ENCODE measurements at regions not wholly inside any gene's neighbourhood (a gene's known extent, or its start where the extent isn't known, plus 50 kb on each side); places are given as distances from the start of the nearest gene placed in this dataset.

GRCh38 chr4:159451006-159451405, 348.1 kb downstream of the RAPGEF2 start:
- DNase-seq (ENCODE audit: low read depth): peak; percentile 14
- TF ChIP-seq, protein P1, sequence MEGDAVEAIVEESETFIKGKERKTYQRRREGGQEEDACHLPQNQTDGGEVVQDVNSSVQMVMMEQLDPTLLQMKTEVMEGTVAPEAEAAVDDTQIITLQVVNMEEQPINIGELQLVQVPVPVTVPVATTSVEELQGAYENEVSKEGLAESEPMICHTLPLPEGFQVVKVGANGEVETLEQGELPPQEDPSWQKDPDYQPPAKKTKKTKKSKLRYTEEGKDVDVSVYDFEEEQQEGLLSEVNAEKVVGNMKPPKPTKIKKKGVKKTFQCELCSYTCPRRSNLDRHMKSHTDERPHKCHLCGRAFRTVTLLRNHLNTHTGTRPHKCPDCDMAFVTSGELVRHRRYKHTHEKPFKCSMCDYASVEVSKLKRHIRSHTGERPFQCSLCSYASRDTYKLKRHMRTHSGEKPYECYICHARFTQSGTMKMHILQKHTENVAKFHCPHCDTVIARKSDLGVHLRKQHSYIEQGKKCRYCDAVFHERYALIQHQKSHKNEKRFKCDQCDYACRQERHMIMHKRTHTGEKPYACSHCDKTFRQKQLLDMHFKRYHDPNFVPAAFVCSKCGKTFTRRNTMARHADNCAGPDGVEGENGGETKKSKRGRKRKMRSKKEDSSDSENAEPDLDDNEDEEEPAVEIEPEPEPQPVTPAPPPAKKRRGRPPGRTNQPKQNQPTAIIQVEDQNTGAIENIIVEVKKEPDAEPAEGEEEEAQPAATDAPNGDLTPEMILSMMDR (conservative IDR thresholded peaks at IDR 0.05; ENCODE audit: control insufficient read depth, insufficient read depth, low read depth, low read length): no peak
- no peak overlapping the region for H3K4me3 ChIP-seq (ENCODE audit: control insufficient read depth, low read depth, low read length)

- TF ChIP-seq, protein P1 (conservative IDR thresholded peaks at IDR 0.05; ENCODE audit: control insufficient read depth, insufficient read depth, low read depth, low read length): peak; percentile 87
- DNase-seq (ENCODE audit: low read depth): peak; percentile 55
- H3K4me3 ChIP-seq (ENCODE audit: control insufficient read depth, low read depth, low read length): no peak overlapping the region
Measured at GRCh38 chr4:159455675-159456237, 352.9 kb downstream of the RAPGEF2 start.

GRCh38 chr4:159460371-159460770, 357.5 kb downstream of the RAPGEF2 start:
- TF ChIP-seq, protein P1 (conservative IDR thresholded peaks at IDR 0.05; ENCODE audit: control insufficient read depth, insufficient read depth, low read depth, low read length): no peak
- H3K4me3 ChIP-seq (ENCODE audit: control insufficient read depth, low read depth, low read length): no peak overlapping the region
- no peak for DNase-seq (ENCODE audit: low read depth)

GRCh38 chr4:159463235-159463634, 360.4 kb downstream of the RAPGEF2 start:
- H3K4me3 ChIP-seq (ENCODE audit: control insufficient read depth, low read depth, low read length): no peak overlapping the region
- TF ChIP-seq, protein P1 (conservative IDR thresholded peaks at IDR 0.05; ENCODE audit: control insufficient read depth, insufficient read depth, low read depth, low read length): no peak
- no peak for DNase-seq (ENCODE audit: low read depth)

DNA sequence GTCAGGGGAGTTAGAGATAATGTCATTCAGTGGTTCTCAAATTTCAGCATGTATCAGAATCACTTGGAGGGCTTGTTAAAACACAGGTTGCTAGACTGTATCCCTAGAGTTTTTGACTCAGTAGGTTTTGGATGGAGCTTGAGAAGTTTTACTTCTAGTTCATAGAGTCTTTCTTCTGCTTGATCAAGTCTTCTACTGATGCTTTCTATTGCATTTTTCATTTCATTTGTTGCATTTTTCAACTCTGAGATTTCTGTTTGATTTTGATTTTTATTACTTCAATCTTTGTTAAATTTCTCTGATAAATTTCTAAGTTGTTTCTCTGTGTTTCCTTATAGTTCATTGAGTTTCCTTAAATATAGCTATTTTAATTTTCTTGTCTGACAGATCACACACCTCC, 361.4 kb downstream of the RAPGEF2 start:
- no peak overlapping the region for H3K4me3 ChIP-seq (ENCODE audit: control insufficient read depth, low read depth, low read length)
- TF ChIP-seq, protein P1 (conservative IDR thresholded peaks at IDR 0.05; ENCODE audit: control insufficient read depth, insufficient read depth, low read depth, low read length): no peak
- no peak for DNase-seq (ENCODE audit: low read depth)

GRCh38 chr4:159476886-159477285, 374.0 kb downstream of the RAPGEF2 start:
- TF ChIP-seq, protein P1 (conservative IDR thresholded peaks at IDR 0.05; ENCODE audit: control insufficient read depth, insufficient read depth, low read depth, low read length): no peak
- no peak overlapping the region for H3K4me3 ChIP-seq (ENCODE audit: control insufficient read depth, low read depth, low read length)
- DNase-seq (ENCODE audit: low read depth): no peak

- H3K4me3 ChIP-seq (ENCODE audit: control insufficient read depth, low read depth, low read length): no peak overlapping the region
- TF ChIP-seq, protein P1 (conservative IDR thresholded peaks at IDR 0.05; ENCODE audit: control insufficient read depth, insufficient read depth, low read depth, low read length): no peak
- DNase-seq (ENCODE audit: low read depth): no peak
Measured at GRCh38 chr4:159480826-159481225, 377.9 kb downstream of the RAPGEF2 start.

Data from fibroblast of mammary gland (primary cell).